HG02610 (cell line): ENCODE measurements at regions not wholly inside any gene's neighbourhood (a gene's known extent, or its start where the extent isn't known, plus 50 kb on each side); places are given as distances from the start of the nearest gene placed in this dataset.

Source experiments
- ATAC-seq: cut with Tn5 transposase; IDR thresholded peaks from one replicate; pipeline ENCODE4 v1.9.1; 2021; ENCODE audit warnings: mild to moderate bottlenecking, moderate library complexity; ENCODE audit not compliant: unreplicated experiment

DNA sequence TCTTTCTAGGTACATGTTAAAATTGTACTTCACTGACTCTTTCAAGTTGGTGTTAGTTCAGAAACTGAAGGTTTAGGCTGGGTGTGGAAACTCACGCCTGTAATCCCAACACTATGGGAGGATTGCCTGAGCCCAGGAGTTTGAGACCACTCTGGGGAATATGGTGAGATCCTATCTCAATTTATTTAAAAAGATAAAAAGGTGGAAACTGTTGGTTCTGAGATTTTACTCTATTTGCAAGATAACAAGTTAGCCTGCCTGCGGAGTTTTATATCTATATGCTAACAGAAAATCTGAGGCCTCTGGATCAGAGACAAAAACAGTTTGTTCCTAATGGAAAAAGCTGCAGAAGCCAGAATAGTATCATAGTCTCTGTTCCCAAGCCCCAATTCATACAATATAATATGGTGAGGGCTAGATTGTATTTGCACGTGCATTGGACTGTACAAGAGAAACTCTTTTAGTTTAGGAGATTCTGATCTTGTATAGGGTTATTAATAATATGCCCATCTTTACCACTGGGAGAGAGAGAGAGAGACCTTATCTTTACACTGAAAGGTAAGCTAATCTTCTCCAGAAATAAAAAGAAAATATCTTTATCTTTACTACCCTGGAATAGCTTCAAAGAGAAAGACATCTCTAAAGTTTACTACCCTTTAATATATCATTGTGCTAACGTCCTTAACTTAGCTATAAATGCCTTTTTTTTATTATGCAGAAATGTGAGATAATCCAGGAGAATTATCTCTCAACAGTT lies 1267.6 kb downstream of the OTOL1 start:
- no peak for ATAC-seq

DNA sequence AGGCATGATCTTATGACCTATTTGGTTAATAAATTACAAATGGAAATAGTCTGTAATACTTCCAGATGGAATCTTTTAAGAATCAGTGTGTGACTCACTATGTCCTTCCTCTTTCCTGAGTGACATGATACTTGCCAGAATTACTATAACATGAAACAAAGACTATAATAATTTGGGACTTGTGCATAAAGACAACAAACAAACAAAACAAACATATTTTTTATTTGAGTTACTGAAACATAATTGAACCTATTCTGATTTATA lies 1268.1 kb downstream of the OTOL1 start:
- ATAC-seq = no peak

DNA sequence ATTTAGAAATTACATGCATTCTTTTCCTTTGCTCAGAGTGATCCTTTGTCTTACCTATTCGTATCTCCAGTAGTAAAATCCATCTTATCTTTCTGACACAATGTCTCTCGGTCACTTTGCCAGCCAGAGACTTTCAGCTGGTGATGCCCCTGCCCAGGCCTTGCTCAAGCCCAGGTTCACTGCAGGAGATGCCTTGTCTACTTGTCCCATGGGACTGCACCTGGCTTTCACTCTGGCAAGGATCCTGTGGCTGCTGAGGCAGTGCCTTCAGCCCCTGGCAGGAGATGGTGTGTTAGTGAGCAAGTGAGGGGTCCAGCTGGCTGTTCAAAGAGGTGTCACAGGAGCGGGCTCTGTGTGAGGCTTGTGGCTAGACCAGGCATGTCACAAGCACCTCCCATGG lies 1268.9 kb downstream of the OTOL1 start:
- ATAC-seq = no peak

DNA sequence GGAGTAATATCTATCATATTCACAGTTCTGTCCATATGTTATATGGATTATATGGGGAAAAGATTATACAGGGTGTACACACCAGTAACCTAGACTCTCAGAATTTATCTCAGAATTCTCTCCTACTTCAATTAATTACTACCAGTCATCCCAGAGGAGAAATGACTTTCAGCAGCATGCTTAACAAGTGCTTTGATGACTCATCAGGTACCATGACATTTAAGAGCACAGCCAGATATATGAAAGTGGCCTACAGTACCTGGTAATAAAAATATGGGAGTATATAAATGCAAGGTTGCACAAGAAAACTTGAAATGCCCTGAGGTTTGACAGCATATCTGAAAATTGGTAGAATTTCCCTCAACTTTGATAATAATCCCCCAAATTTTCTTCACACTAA lies 1273.0 kb downstream of the OTOL1 start:
- no peak for ATAC-seq

DNA sequence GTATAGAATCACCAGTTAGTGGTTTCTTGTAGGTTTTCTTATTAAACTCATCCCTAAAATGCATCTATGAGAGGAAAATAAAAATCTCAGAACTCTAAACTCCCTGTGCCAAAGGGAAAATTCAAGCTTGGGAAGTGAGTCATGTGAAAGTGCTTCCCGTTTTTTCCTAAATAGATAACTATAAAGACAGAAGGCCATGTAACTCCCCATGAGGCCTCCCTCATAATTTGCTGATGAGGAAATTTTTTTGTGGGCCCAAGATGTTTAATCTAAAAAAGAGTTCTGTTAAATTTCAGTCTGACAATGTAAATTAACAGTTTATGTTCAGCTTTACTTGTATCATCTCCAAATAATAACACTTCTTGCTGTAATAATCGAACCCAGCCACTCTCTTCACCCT lies 1273.9 kb downstream of the OTOL1 start:
- no peak for ATAC-seq

DNA sequence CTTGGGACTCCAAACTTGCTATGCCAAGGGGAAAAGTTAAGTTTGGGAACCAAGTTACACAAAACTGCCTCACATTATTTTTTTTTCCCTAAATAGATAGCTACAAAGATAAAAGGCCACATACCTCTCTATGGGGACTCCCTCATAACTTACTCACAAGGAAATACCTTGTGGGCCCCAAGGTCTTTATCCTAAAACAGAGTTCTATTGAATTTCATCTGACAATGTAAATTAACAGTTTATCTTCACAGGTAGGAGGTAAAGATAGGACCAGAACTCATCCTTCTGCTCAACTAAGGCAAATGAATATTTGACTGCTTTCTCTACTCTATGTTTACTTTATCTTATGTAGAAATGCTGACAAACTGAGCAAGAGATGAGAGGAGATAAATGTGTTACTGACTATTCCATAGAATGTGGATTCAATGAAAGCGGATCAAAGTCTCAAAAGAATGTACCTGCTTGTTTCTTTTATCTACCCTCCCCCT lies 1278.0 kb downstream of the OTOL1 start:
- no peak for ATAC-seq

DNA sequence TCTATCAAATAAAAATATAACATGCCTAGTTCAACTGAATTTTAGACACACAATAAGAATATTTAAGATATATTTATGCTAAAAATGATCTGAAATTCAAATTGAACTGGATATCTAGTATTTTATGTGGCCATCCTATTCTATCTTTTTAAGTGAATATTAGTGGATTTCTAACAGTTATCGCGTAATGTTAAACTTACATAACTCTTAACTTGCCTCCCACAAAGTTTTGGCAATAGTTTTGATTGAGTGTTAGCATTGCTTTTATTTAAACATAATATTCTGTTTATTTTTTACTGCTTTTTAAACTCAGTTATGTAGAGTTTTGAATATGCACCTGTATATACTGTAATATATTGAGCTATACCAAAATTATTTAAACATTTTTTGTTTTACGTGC lies 1279.5 kb downstream of the OTOL1 start:
- no peak for ATAC-seq

DNA sequence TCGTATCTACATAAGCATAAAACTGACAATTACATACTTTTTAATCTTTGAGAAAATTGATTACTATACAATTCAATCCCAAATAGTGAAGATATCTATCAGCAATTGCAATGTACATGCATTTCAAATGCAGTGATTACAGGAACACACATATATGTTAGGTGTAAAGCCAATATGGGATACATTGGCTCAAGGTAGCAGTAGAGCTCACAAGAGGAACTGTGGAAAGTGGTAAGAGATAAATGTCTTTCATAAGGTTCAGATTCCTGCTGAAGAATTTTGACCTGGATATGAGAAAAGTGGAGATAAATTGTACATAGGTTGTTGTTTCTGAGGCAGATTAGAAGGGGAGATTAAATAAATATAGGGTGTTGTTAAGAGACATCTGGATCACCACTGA lies 1280.5 kb downstream of the OTOL1 start:
- ATAC-seq = no peak

DNA sequence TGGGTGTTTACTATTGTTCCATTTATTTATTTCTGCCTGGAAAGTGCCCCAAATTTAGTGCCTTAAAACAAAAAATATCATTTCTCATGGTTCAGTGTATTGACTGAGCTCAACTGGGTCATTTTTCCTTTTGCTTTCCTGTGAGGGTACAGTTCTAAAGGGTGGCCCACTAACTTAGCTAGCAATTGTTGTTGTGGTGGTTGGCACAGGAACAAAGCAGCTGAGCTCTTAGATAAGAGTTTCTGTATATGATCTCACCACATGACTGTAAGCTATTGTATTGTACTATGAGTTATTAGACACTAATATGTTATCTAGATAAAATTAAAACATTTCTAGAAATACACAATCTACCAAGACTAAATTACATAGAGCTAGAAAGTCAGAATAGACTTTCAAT lies 1283.7 kb downstream of the OTOL1 start:
- ATAC-seq = no peak

DNA sequence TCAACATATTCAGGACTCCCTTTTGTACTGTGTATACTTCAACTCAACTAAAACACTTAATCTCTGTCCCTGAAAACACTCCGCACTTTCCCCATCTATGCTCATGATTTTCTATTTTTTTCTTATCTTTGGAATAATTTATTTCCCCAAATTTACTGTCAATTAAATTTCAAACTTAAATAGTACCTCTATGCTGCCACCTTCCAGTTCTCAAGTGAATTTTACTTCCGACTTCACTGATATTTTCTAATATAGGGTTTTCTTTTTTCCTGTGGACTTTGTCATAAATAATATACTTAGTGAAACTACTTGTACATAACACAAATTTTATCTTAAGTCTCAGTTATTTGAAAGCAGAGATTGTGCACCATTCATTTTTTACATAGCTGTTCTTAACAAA lies 1303.3 kb downstream of the OTOL1 start:
- ATAC-seq = no peak

DNA sequence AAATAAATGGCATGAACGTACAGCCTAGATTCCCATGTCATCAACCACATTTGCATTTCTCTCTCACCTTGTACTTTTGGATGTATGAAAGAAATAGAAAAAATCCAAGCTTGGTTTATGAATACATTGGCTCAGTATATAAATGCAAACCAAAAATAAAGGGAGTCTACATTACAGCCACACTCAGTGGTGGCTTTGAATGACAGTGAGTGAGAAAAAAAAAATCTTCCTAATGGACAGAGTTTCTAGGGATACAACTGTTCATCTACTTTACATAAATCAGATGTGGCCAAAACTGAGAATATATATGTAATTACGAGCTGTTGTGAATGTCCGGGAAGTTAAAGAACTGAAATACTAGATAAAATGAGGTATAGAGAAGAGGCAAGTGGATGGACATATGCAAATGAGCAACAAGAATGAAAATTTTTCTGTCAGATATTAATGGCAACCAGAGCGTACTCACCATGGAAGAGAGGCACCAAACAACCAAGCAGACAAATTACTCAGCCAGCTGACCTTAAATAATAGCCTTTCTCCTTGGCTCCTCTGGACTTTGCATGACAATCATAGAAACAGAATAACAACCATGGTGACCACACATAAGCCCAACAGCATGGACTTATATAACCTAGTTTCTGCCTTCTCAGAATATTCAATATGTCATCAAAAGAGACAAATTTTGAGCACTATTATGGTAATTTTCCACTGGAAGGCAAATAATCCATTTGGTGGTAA lies 1305.8 kb downstream of the OTOL1 start:
- ATAC-seq = no peak

DNA sequence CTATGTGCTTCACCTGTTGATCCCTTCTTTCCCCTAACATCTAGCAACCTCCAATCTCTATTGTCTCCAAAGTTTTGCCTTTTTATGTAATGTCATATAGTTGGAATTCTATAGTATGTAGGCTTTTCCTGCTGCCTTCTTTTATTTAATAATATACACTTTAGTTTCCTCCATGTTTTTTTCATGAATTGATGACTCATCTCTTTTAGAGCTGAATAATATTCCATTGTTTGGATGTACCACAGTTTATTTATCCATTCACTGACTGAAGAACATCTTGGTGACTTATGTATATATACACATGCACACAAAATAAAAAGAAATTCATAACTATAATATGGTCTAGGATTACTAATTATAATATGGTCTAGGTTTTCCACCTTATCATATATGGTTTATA lies 1314.2 kb downstream of the OTOL1 start:
- ATAC-seq = no peak

DNA sequence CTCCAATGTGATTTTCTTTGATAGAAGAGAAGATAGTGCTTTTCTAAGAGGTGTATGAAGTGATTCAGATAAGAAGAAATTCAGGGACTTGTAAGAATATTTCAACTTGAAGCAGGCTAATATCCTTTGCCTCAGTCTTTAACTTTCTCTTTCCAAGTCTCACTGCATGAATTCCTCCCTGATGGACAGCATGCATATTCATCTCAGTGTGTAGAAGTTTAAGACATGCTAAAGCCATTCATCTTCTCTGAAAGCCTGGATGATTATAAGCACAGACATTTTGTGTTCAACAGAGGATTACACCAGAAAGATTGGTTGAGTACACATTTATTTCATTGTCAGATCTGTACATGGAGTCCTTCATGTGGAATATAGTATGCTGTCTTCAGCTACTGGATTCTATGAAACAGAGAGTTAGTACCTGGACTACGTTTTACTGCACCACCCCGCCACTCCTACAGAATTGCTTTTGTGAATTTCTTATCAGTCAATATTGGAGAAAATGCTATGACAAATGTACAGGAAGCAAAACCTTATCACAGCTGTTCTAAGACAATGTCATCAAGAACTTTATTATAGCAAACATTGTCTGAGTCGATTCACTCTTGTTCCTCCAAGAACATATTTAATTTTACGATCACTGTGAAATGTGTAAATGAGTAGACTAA lies 1346.1 kb downstream of the OTOL1 start:
- ATAC-seq = no peak

DNA sequence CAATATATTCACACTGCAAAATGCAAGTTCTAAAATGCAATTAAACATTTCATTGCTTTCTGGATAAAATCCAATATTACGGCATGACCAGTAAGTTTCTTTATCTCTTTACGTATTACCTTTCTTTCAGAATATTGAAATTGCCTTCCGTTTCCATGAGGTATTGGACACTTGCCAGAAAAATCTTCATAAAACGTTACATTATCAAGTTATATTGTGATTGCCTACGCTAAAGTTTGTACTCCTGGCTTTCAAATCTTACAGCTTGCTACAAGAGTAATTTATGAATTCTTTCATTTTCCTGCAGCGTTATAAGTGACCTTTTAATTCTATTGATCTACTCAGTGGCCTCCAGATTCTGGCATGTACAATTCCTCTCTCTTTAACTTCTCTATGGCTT lies 1349.3 kb downstream of the OTOL1 start:
- no peak for ATAC-seq

DNA sequence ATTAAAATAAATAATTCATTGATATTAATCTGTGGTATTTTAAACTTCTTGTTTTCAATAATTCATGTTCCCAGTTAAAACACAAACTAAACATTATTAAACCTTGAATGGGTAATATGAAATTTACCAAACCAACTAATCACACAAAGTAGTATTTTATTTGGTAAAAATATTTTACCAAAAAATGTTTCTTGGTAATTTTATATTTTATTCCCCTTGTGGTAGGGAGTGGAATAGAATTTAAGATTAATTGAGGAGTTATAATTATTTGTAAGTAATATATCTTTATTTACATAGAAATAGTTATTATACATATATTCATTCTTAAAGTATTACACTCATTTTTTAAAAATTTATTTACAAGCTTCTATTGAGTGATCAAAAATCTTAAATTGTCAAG lies 1350.9 kb downstream of the OTOL1 start:
- ATAC-seq = no peak

DNA sequence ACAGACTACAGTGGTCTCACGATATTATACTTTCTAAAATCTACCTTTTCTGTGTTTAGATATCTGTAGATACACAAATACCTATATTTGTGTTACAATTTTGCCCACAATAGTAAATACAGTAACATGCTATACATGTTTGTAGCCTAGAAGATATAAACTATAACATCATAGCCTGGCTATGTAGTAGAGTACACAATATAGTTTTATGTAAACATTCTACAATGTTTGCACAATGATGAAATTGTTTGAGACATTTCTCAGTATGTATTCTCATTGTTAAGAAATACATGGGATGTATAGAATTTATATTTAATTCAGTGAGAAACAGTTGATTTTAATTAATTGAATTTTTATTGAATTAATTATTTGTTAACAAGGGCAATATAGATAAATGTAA lies 1367.0 kb downstream of the OTOL1 start:
- ATAC-seq = no peak

DNA sequence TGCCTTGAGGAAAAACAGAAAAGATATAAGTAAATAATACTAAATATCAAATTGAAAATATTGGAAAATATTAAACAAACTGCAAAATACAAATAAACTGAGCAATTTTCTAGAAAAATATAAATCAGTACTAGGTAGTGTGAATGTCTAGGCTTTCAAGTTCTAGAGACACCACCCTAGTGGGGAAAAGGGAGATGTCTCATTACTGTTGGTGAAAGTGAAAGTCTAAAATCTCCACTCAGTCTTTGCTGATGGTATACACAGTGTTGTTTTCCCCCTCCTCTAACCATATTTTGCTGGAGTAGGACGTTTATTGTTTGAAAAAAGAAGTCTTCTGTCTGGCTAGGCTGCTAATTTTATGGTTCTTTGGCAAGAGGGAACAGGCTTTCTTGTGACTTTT lies 1368.9 kb downstream of the OTOL1 start:
- ATAC-seq = no peak

DNA sequence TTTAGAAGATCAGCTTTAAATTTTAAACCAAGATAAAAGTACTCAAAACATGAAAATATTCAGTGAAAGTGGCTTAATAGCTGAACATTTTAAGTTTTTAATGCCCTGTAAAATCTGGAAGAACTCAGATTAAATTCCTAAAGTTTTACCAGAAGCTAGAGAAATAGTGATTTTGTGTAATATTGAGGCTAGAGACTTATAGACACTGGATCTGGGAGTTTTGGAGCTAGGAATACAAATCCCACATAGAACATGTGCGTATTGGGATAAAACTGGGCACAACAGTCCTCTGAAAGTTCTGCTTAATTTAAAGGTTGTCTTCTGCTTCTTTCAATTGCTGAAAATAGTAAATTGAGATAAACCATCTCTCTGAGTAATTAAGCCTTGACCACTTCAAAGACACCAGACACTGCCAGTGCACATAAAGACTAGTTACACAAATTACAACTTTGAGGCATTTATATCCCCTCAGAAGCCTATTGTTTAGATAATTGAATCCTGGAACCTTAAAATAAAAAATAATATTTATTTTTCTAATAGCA lies 1382.5 kb downstream of the OTOL1 start:
- ATAC-seq = no peak

DNA sequence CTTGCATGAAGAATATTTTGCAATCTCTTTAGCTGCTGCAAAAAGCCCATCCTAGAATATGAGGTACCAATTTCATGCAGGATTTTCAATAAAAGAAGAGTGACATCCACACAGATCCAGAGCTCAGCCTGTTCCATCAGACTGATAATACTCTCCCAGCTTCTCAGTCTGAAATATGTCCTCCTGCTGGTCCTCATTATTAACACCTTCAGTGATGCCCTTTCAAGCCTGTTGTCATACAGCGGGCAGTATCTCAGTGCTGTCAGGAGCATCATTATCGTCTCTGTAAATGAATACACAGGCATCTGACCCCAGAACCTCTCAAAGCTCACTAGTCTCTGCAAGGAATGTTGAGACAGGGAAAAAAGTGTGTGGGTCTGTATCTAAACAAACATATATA lies 1387.8 kb downstream of the OTOL1 start:
- ATAC-seq = no peak

DNA sequence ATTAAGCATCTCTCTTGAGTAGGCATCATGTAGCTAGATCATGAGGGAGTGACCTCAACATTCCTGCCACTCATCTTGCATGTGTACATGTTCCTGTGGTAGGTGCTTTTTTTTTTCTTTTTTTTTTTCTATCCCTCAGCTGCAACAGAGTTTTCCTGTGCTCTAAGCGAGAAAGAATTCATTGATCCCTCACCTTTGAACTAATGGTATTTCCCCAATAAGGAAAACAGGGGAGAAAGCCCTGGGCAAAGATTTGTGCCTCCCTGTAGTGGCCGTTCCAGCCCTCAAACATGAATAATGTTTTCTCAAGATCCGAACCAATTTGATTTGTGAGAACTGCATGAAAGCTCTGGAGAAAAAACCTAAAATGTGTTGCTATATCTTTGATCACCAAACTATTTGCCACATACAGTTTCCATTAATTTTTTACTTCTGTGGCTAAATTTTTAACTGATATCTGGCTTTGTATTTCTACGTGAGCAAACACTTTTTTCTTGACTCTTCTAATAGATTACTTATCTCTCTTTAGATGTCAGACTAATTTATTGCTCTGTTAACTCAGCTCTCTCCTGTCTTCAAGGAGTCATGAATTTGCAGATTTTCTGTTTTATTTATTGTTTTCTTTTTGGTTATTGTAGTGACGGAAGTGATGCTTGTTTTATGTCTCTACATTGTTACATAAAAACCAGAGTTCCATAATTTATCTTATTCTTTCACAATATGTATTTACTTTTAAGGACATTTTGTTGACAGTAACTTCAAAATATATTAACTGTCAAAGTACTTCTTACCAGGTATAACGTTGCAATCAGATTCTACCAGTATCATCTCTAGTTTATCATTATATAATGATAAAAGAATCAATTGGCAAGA lies 1396.5 kb downstream of the OTOL1 start:
- no peak for ATAC-seq

DNA sequence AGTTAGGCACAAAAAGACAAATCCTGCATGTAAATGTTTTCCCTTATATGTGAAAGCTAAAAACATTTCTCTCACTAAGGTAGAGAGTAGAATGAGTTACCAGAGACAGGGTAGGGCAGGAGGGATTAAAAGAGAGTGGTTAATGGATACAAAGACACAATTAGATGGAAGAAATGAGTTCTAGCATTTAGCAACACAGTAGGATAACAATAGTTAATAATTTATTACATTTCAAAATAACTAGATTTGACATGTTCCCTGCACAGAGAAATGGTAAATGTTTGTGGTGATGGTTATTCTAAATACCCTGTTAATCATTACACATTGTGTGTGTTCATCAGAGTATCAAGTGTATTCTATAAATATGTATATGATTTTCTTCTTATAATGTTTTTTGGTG lies 1400.7 kb downstream of the OTOL1 start:
- ATAC-seq = no peak
